H9 (cell line): ENCODE measurements at regions not wholly inside any gene's neighbourhood (a gene's known extent, or its start where the extent isn't known, plus 50 kb on each side); places are given as distances from the start of the nearest gene placed in this dataset.

Experiments
- DNase-seq: peaks from one replicate; pipeline ENCODE4 v3.0.0-alpha.2; 2017
- H2AFZ ChIP-seq: one replicate; pipeline ENCODE4 v1.6.1; 2013; ENCODE audit warnings: mild to moderate bottlenecking, low read length, control low read depth, moderate library complexity
- H2AK5ac ChIP-seq: 2 replicates; pipeline ENCODE4 v1.6.1; 2013; ENCODE audit warnings: low read length, control low read depth, mixed read lengths; ENCODE audit not compliant: insufficient read length
- H2BK120ac ChIP-seq: one replicate; pipeline ENCODE4 v1.6.1; 2013; ENCODE audit warnings: low read depth, mild to moderate bottlenecking, low read length, control low read depth, inconsistent platforms; ENCODE audit not compliant: poor library complexity, severe bottlenecking
- H2BK12ac ChIP-seq: 2 replicates; pipeline ENCODE4 v1.6.1; 2013; ENCODE audit warnings: low read length, control low read depth, mixed read lengths, low read depth; ENCODE audit not compliant: insufficient read length
- H2BK15ac ChIP-seq: 2 replicates; pipeline ENCODE4 v1.6.1; 2013; ENCODE audit warnings: low read depth, low read length, control low read depth
- H2BK20ac ChIP-seq: one replicate; pipeline ENCODE4 v1.6.1; 2013; ENCODE audit warnings: low read depth, mild to moderate bottlenecking, low read length, control low read depth, inconsistent platforms; ENCODE audit not compliant: poor library complexity, severe bottlenecking
- H2BK5ac ChIP-seq: 2 replicates; pipeline ENCODE4 v1.6.1; 2013; ENCODE audit warnings: low read length, control low read depth, mixed read lengths; ENCODE audit not compliant: insufficient read length
- H3K14ac ChIP-seq: 2 replicates; pipeline ENCODE4 v1.6.1; 2013; ENCODE audit warnings: low read length, control low read depth; ENCODE audit not compliant: insufficient read depth
- H3K18ac ChIP-seq: 2 replicates; pipeline ENCODE4 v1.6.1; 2013; ENCODE audit warnings: low read depth, mild to moderate bottlenecking, mixed read lengths, low read length, control low read depth; ENCODE audit not compliant: insufficient read length
- H3K23ac ChIP-seq: 2 replicates; pipeline ENCODE4 v1.6.1; 2013; ENCODE audit warnings: low read length, control low read depth, mixed read lengths, low read depth; ENCODE audit not compliant: insufficient read length
- H3K23me2 ChIP-seq: 2 replicates; pipeline ENCODE4 v1.6.1; 2013; ENCODE audit warnings: low read depth, mild to moderate bottlenecking, mixed read lengths, low read length, control low read depth; ENCODE audit not compliant: insufficient read length, poor library complexity, severe bottlenecking
- H3K27ac ChIP-seq: 2 replicates; pipeline ENCODE4 v1.5.1; 2013; ENCODE audit warnings: low read length, control low read depth, mixed read lengths, low read depth; ENCODE audit not compliant: insufficient read length
- H3K27me3 ChIP-seq: 2 replicates; pipeline ENCODE4 v1.6.1; 2013; ENCODE audit warnings: low read length, control low read depth, inconsistent platforms; ENCODE audit not compliant: insufficient read depth
- H3K4ac ChIP-seq: 2 replicates; pipeline ENCODE4 v1.6.1; 2013; ENCODE audit warnings: low read depth, mild to moderate bottlenecking, control low read depth, inconsistent platforms, low read length, moderate library complexity
- H3K4me1 ChIP-seq: 2 replicates; pipeline ENCODE4 v1.6.1; 2013; ENCODE audit warnings: low read length, control low read depth, inconsistent platforms; ENCODE audit not compliant: insufficient read depth
- H3K4me2 ChIP-seq: 2 replicates; pipeline ENCODE4 v1.6.1; 2013; ENCODE audit warnings: low read length, control low read depth, mixed read lengths; ENCODE audit not compliant: insufficient read length, insufficient read depth
- H3K56ac ChIP-seq: 2 replicates; pipeline ENCODE4 v1.6.1; 2013; ENCODE audit warnings: low read depth, mild to moderate bottlenecking, mixed read lengths, low read length, control low read depth; ENCODE audit not compliant: insufficient read length
- H3K79me1 ChIP-seq: 2 replicates; pipeline ENCODE4 v1.6.1; 2013; ENCODE audit warnings: low read depth, mild to moderate bottlenecking, moderate library complexity, low read length, control low read depth, inconsistent platforms; ENCODE audit not compliant: insufficient read depth, poor library complexity, severe bottlenecking
- H3K79me2 ChIP-seq: 2 replicates; pipeline ENCODE4 v1.6.1; 2013; ENCODE audit warnings: low read length, control low read depth, inconsistent platforms; ENCODE audit not compliant: insufficient read depth
- H3K9ac ChIP-seq: 2 replicates; pipeline ENCODE4 v1.6.1; 2013; ENCODE audit warnings: low read length, control low read depth, mixed read lengths; ENCODE audit not compliant: insufficient read length; ENCODE audit errors: extremely low read depth
- H3K9me3 ChIP-seq: one replicate; pipeline ENCODE4 v1.6.1; 2013; ENCODE audit warnings: low read depth, low read length, inconsistent platforms; ENCODE audit not compliant: control insufficient read depth
- H3T11ph ChIP-seq: one replicate; pipeline ENCODE4 v1.6.1; 2013; ENCODE audit warnings: mild to moderate bottlenecking, low read length, control low read depth, inconsistent platforms
- H4K20me1 ChIP-seq: one replicate; pipeline ENCODE4 v1.6.1; 2013; ENCODE audit not compliant: control insufficient read depth, insufficient read length, insufficient read depth
- H4K5ac ChIP-seq: 2 replicates; pipeline ENCODE4 v1.6.1; 2013; ENCODE audit warnings: low read depth, mild to moderate bottlenecking, mixed read lengths, low read length, control low read depth; ENCODE audit not compliant: insufficient read length
- H4K8ac ChIP-seq: replicated peaks from 2 replicates; pipeline ENCODE4 v1.6.1; 2013; ENCODE audit warnings: low read length, control low read depth, mixed read lengths, low read depth; ENCODE audit not compliant: insufficient read length
- H4K91ac ChIP-seq: 2 replicates; pipeline ENCODE4 v1.6.1; 2013; ENCODE audit warnings: low read depth, mild to moderate bottlenecking, moderate library complexity, mixed read lengths, low read length, control low read depth; ENCODE audit not compliant: insufficient read length
- H3K27ac Mint-ChIP-seq, 3 experiments: 2 replicates in 2 of 3; 3 replicates in 1 of 3; pipeline ENCODE4 v1.8.0; 2020 to 2021; ENCODE audit warnings: mixed read lengths in 3 of 3, mild to moderate bottlenecking in 1 of 3, moderate library complexity in 1 of 3
- H3K27me3 Mint-ChIP-seq: 2 replicates; pipeline ENCODE4 v1.8.0; 2021; ENCODE audit warnings: low read depth, mild to moderate bottlenecking, moderate library complexity, mixed read lengths
- H3K36me3 Mint-ChIP-seq, 3 experiments: 2 replicates in 2 of 3; 3 replicates in 1 of 3; pipeline ENCODE4 v1.8.0; 2020 to 2021; ENCODE audit warnings: low read depth in 3 of 3, mixed read lengths in 3 of 3; ENCODE audit not compliant: insufficient read depth in 1 of 3
- H3K4me1 Mint-ChIP-seq, 2 experiments: 2 replicates each; pipeline ENCODE4 v1.8.0; 2020; ENCODE audit warnings: mixed read lengths in 2 of 2
- H3K4me3 Mint-ChIP-seq, 2 experiments: 2 replicates in 1 of 2; 3 replicates in 1 of 2; pipeline ENCODE4 v1.8.0; 2020 to 2021; ENCODE audit warnings: mild to moderate bottlenecking in 2 of 2, mixed read lengths in 2 of 2, moderate library complexity in 1 of 2
- H3K9me3 Mint-ChIP-seq, 2 experiments: 2 replicates in 1 of 2; 3 replicates in 1 of 2; pipeline ENCODE4 v1.8.0; 2020; ENCODE audit warnings: mild to moderate bottlenecking in 2 of 2, mixed read lengths in 2 of 2, moderate library complexity in 1 of 2
- CTCF ChIP-seq: fragments of 200-600 bp; sonication (generic); conservative IDR thresholded peaks from 3 replicates; pipeline ENCODE4 v1.8.0; 2021; ENCODE audit warnings: antibody characterized with exemption, mild to moderate bottlenecking
- WGBS: extraction: QIAGEN DNeasy Blood & Tissue Kit; methylation state at CpG from one replicate; pipeline ENCODE4 v1.1.7; 2013; ENCODE audit warnings: missing lambda C conversion rate, low lambda C conversion rate, mixed read lengths; ENCODE audit not compliant: insufficient read length; ENCODE audit errors: extremely low coverage; 5-methylcytosine and 5-hydroxymethylcytosine counted together

- Histone ChIP-seq H4K8ac (no peak overlapping the region), H3K23me2 (no peaks in the 10 kb centered on the region), H3K4me2 (no peak overlapping the region), H3K27me3 (no peaks in the 10 kb centered on the region), H2BK120ac (no peak overlapping the region), H3K14ac (no peak overlapping the region), H2AFZ (no peak overlapping the region), H3K23ac (no peak overlapping the region), H3K27ac (no peak overlapping the region), H4K91ac (no peak overlapping the region), H3K4ac (no peak overlapping the region), H3K56ac (no peak overlapping the region), H3K79me1 (no peaks in the 10 kb centered on the region), H3K4me1 (no peaks in the 10 kb centered on the region; the same call in 1 of the 2 replicates), H3K9ac (no peak overlapping the region), H3K18ac (no peak overlapping the region), H4K5ac (no peak overlapping the region), H2BK15ac (no peak overlapping the region), H2BK20ac (no peak overlapping the region), H4K20me1 (no peaks in the 10 kb centered on the region), H2AK5ac (no peak overlapping the region), H3K79me2 (no peaks in the 10 kb centered on the region), H2BK12ac (no peak overlapping the region), H2BK5ac (no peak overlapping the region), H3K9me3 (no peaks in the 10 kb centered on the region), H3T11ph (no peak overlapping the region)
- WGBS: no CpG with 5 or more reads among the region's 3 CpGs
- no peak overlapping the region; a peak in 1 of 5 replicates for H3K4me3 Mint-ChIP-seq
- H3K36me3 Mint-ChIP-seq: no peaks in the 10 kb centered on the region
- H3K4me1 Mint-ChIP-seq: peaks cover 11 to 13% of the 10 kb centered on the region in 2 experiments
- H3K9me3 Mint-ChIP-seq: no peaks in the 10 kb centered on the region
- peak; percentile 78 for TF ChIP-seq CTCF
- H3K27ac Mint-ChIP-seq: no peak overlapping the region
- no peak for DNase-seq
- H3K27me3 Mint-ChIP-seq: no peaks in the 10 kb centered on the region
Measured at GRCh38 chr3:153291059-153291685, 129.1 kb downstream of the RAP2B start.
